Naive thymus-derived CD4-positive, alpha-beta T cell (primary cell): ENCODE measurements at regions not wholly inside any gene's neighbourhood (a gene's known extent, or its start where the extent isn't known, plus 50 kb on each side); places are given as distances from the start of the nearest gene placed in this dataset.

Source experiments
- ATAC-seq: fragments of 150-1000 bp; cut with Tn5 transposase; 2 replicates; pipeline ENCODE4 v1.10.0; 2021; ENCODE audit warnings: mild to moderate bottlenecking, moderate library complexity
- CTCF ChIA-PET: fragments of 350-600 bp; sonication (Branson Sonifier 250); formaldehyde crosslinking; loops from one replicate; lab custom pipeline; 2021; ENCODE audit warnings: antibody characterized with exemption; lab: Charles Lee
- POLR2A ChIA-PET: fragments of 350-600 bp; sonication (Branson Sonifier 250); formaldehyde crosslinking; loops from one replicate; lab custom pipeline; 2021; ENCODE audit warnings: antibody characterized with exemption, inconsistent platforms; lab: Charles Lee
- DNase-seq, 9 donors: peaks; one replicate each; pipeline versions ENCODE4 v3.0.0 to v3.0.0-alpha.2; 2020 to 2022; ENCODE audit warnings: mixed read lengths in 1 of 9
- H3K27ac ChIP-seq: one replicate; pipeline ENCODE4 v1.7.0; 2013; ENCODE audit warnings: mild to moderate bottlenecking, low read depth, low read length, moderate library complexity
- H3K27me3 ChIP-seq, 2 donors: one replicate each; pipeline ENCODE4 v1.7.0; 2013; ENCODE audit warnings: low read length in 2 of 2, mild to moderate bottlenecking in 2 of 2, moderate library complexity in 2 of 2; ENCODE audit not compliant: control insufficient read depth in 2 of 2, insufficient read depth in 2 of 2
- H3K36me3 ChIP-seq, 3 experiments: 1 replicate in 2 of 3; 2 replicates in 1 of 3; pipeline ENCODE4 v1.7.0; 2013; ENCODE audit warnings: low read length in 3 of 3, mild to moderate bottlenecking in 3 of 3, moderate library complexity in 1 of 3; ENCODE audit not compliant: insufficient read depth in 3 of 3, control insufficient read depth in 2 of 3
- H3K4me1 ChIP-seq, 2 donors: one replicate each; pipeline ENCODE4 v1.7.0; 2013; ENCODE audit warnings: low read length in 2 of 2, mild to moderate bottlenecking in 2 of 2, moderate library complexity in 1 of 2; ENCODE audit not compliant: control insufficient read depth in 2 of 2, insufficient read depth in 2 of 2
- H3K4me3 ChIP-seq: 2 replicates; pipeline ENCODE4 v1.7.0; 2013; ENCODE audit warnings: mild to moderate bottlenecking, low read length
- H3K9me3 ChIP-seq, 3 experiments: 1 replicate in 2 of 3; 2 replicates in 1 of 3; pipeline ENCODE4 v1.7.0; 2013; ENCODE audit warnings: low read length in 3 of 3; ENCODE audit not compliant: control insufficient read depth in 2 of 3
- H3K27ac Mint-ChIP-seq, 9 donors: one replicate each; pipeline ENCODE4 v1.8.0; 2020 to 2022; ENCODE audit warnings: mixed read lengths in 9 of 9, mild to moderate bottlenecking in 8 of 9, moderate library complexity in 5 of 9, inconsistent platforms in 2 of 9
- H3K27me3 Mint-ChIP-seq, 5 donors: one replicate each; pipeline ENCODE4 v1.8.0; 2021 to 2022; ENCODE audit warnings: mixed read lengths in 5 of 5, mild to moderate bottlenecking in 1 of 5
- H3K36me3 Mint-ChIP-seq, 5 donors: one replicate each; pipeline ENCODE4 v1.8.0; 2020 to 2022; ENCODE audit warnings: mixed read lengths in 5 of 5, mild to moderate bottlenecking in 3 of 5, inconsistent platforms in 1 of 5
- H3K4me1 Mint-ChIP-seq, 7 donors: one replicate each; pipeline ENCODE4 v1.8.0; 2020 to 2022; ENCODE audit warnings: mixed read lengths in 7 of 7, mild to moderate bottlenecking in 3 of 7, inconsistent platforms in 1 of 7
- H3K4me3 Mint-ChIP-seq, 10 donors: one replicate each; pipeline ENCODE4 v1.8.0; 2020 to 2022; ENCODE audit warnings: mild to moderate bottlenecking in 10 of 10, mixed read lengths in 10 of 10, moderate library complexity in 6 of 10, inconsistent platforms in 2 of 10
- H3K9me3 Mint-ChIP-seq, 11 donors: one replicate each; pipeline ENCODE4 v1.8.0; 2020 to 2022; ENCODE audit warnings: mixed read lengths in 11 of 11, mild to moderate bottlenecking in 4 of 11, inconsistent platforms in 1 of 11, moderate library complexity in 1 of 11
- intact Hi-C, 2 donors: fragments of 100-400 bp; cut with micrococcal nuclease; formaldehyde crosslinking; loops; one replicate each; pipeline ENCODE4 v1.15.1; 2023

GRCh38 chr5:152568016-152568415 is 162.9 kb upstream of the NMUR2 start:
- intact Hi-C loops, result no loop called here
- H3K4me3 ChIP-seq, result no peak overlapping the region
- H3K4me3 Mint-ChIP-seq, result no peak overlapping the region

GRCh38 chr5:152572812-152573211 is 167.7 kb upstream of the NMUR2 start:
- no peak overlapping the region for H3K27ac Mint-ChIP-seq
- H3K27ac ChIP-seq, result no peak overlapping the region
- H3K27me3 Mint-ChIP-seq, result peaks cover 0 to 4% (median 0%) of the 10 kb centered on the region in 5 donors
- H3K27me3 ChIP-seq, result no peaks in the 10 kb centered on the region
- DNase-seq (no peak), ATAC-seq (no peak)
- H3K36me3 Mint-ChIP-seq, result no peaks in the 10 kb centered on the region
- no peak overlapping the region for H3K4me3 ChIP-seq
- intact Hi-C loops, result no loop called here
- H3K9me3 Mint-ChIP-seq, result peaks cover 0 to 11% (median 3%) of the 10 kb centered on the region in 11 donors
- no peaks in the 10 kb centered on the region for H3K4me1 Mint-ChIP-seq
- ChIA-PET CTCF (no interaction called here), POLR2A (no interaction called here)
- H3K9me3 ChIP-seq, result no peaks in the 10 kb centered on the region
- H3K4me3 Mint-ChIP-seq, result no peak overlapping the region
- no peaks in the 10 kb centered on the region for H3K4me1 ChIP-seq
- no peaks in the 10 kb centered on the region for H3K36me3 ChIP-seq

More at GRCh38 chr5:152568016-152568415, 162.9 kb upstream of the NMUR2 start:
- Histone ChIP-seq H3K27me3 (no peaks in the 10 kb centered on the region), H3K9me3 (no peaks in the 10 kb centered on the region), H3K27ac (no peak overlapping the region), H3K4me1 (no peaks in the 10 kb centered on the region), H3K36me3 (no peaks in the 10 kb centered on the region)
- H3K27ac Mint-ChIP-seq, result no peak overlapping the region
- no peaks in the 10 kb centered on the region for H3K4me1 Mint-ChIP-seq
- ChIA-PET POLR2A (no interaction called here), CTCF (no interaction called here)
- DNase-seq (no peak), ATAC-seq (no peak)
- H3K9me3 Mint-ChIP-seq, result peaks cover 0 to 7% (median 0%) of the 10 kb centered on the region in 11 donors
- H3K27me3 Mint-ChIP-seq, result peaks cover 0 to 12% (median 0%) of the 10 kb centered on the region in 5 donors
- no peaks in the 10 kb centered on the region for H3K36me3 Mint-ChIP-seq

- Histone ChIP-seq H3K27me3 (no peaks in the 10 kb centered on the region), H3K9me3 (no peaks in the 10 kb centered on the region), H3K27ac (no peak overlapping the region), H3K4me3 (no peak overlapping the region), H3K36me3 (no peaks in the 10 kb centered on the region), H3K4me1 (no peaks in the 10 kb centered on the region)
- POLR2A ChIA-PET, result no interaction called here
- intact Hi-C loops, result no loop called here
- Mint-ChIP-seq H3K4me3 (no peak overlapping the region), H3K9me3 (peaks cover 3 to 37% (median 15%) of the 10 kb centered on the region in 11 donors), H3K36me3 (no peaks in the 10 kb centered on the region), H3K27me3 (peaks cover 0 to 28% (median 16%) of the 10 kb centered on the region in 5 donors), H3K4me1 (no peaks in the 10 kb centered on the region), H3K27ac (no peak overlapping the region)
- DNase-seq (no peak), ATAC-seq (no peak)
- CTCF ChIA-PET, result no interaction called here
Observed at GRCh38 chr5:152584103-152584502, 179.0 kb upstream of the NMUR2 start.

- no peak overlapping the region for H3K4me3 ChIP-seq
- ChIA-PET CTCF (no interaction called here), POLR2A (no interaction called here)
- no peak overlapping the region for H3K27ac ChIP-seq
- H3K4me1 ChIP-seq, result no peaks in the 10 kb centered on the region
- H3K27ac Mint-ChIP-seq, result no peak overlapping the region
- no peaks in the 10 kb centered on the region for H3K9me3 ChIP-seq
- H3K4me1 Mint-ChIP-seq, result no peaks in the 10 kb centered on the region
- H3K36me3 Mint-ChIP-seq, result no peaks in the 10 kb centered on the region
- ATAC-seq (no peak), DNase-seq (no peak)
- peaks cover 0 to 8% (median 2%) of the 10 kb centered on the region in 5 donors for H3K27me3 Mint-ChIP-seq
- H3K4me3 Mint-ChIP-seq, result no peak overlapping the region
- H3K9me3 Mint-ChIP-seq, result peaks cover 0 to 16% (median 11%) of the 10 kb centered on the region in 11 donors
- no peaks in the 10 kb centered on the region for H3K36me3 ChIP-seq
- intact Hi-C loops, result no loop called here
- H3K27me3 ChIP-seq, result no peaks in the 10 kb centered on the region
Observed at GRCh38 chr5:152592416-152592815, 187.3 kb upstream of the NMUR2 start.

GRCh38 chr5:152593388-152593787 is 188.3 kb upstream of the NMUR2 start:
- Histone ChIP-seq H3K4me3 (no peak overlapping the region), H3K36me3 (no peaks in the 10 kb centered on the region), H3K27me3 (no peaks in the 10 kb centered on the region), H3K27ac (no peak overlapping the region), H3K4me1 (no peaks in the 10 kb centered on the region), H3K9me3 (no peaks in the 10 kb centered on the region)
- intact Hi-C loops, result no loop called here
- peaks cover 0 to 8% (median 4%) of the 10 kb centered on the region in 5 donors for H3K27me3 Mint-ChIP-seq
- H3K27ac Mint-ChIP-seq, result no peak overlapping the region
- POLR2A ChIA-PET, result no interaction called here
- DNase-seq (no peak), ATAC-seq (no peak)
- H3K9me3 Mint-ChIP-seq, result peaks cover 0 to 12% (median 8%) of the 10 kb centered on the region in 11 donors
- no peaks in the 10 kb centered on the region for H3K4me1 Mint-ChIP-seq
- H3K4me3 Mint-ChIP-seq, result no peak overlapping the region
- no peaks in the 10 kb centered on the region for H3K36me3 Mint-ChIP-seq
- CTCF ChIA-PET, result no interaction called here

GRCh38 chr5:152595405-152595804 is 190.3 kb upstream of the NMUR2 start:
- H3K27me3 ChIP-seq, result no peaks in the 10 kb centered on the region
- H3K4me1 Mint-ChIP-seq, result no peaks in the 10 kb centered on the region
- H3K9me3 ChIP-seq, result no peaks in the 10 kb centered on the region
- no peak for DNase-seq
- H3K4me3 ChIP-seq, result no peak overlapping the region
- no peaks in the 10 kb centered on the region for H3K4me1 ChIP-seq
- H3K9me3 Mint-ChIP-seq, result peaks cover 0 to 13% (median 5%) of the 10 kb centered on the region in 11 donors
- intact Hi-C loops, result no loop called here
- CTCF ChIA-PET, result no interaction called here
- H3K27ac ChIP-seq, result no peak overlapping the region
- H3K36me3 Mint-ChIP-seq, result no peaks in the 10 kb centered on the region
- no peak overlapping the region for H3K27ac Mint-ChIP-seq
- H3K4me3 Mint-ChIP-seq, result no peak overlapping the region
- ATAC-seq, result no peak
- POLR2A ChIA-PET, result no interaction called here
- peaks cover 0 to 8% (median 0%) of the 10 kb centered on the region in 5 donors for H3K27me3 Mint-ChIP-seq
- no peaks in the 10 kb centered on the region for H3K36me3 ChIP-seq

- H3K27me3 Mint-ChIP-seq, result peaks cover 0 to 8% (median 0%) of the 10 kb centered on the region in 5 donors
- Histone ChIP-seq H3K9me3 (no peaks in the 10 kb centered on the region), H3K4me1 (no peaks in the 10 kb centered on the region), H3K27me3 (no peaks in the 10 kb centered on the region), H3K36me3 (no peaks in the 10 kb centered on the region), H3K4me3 (no peak overlapping the region), H3K27ac (no peak overlapping the region)
- no peaks in the 10 kb centered on the region for H3K4me1 Mint-ChIP-seq
- POLR2A ChIA-PET, result no interaction called here
- no peak for ATAC-seq
- intact Hi-C loops, result no loop called here
- H3K9me3 Mint-ChIP-seq, result peaks cover 0 to 19% (median 0%) of the 10 kb centered on the region in 11 donors
- no peaks in the 10 kb centered on the region for H3K36me3 Mint-ChIP-seq
- CTCF ChIA-PET, result no interaction called here
- DNase-seq, result no peak
- H3K27ac Mint-ChIP-seq, result no peak overlapping the region
- H3K4me3 Mint-ChIP-seq, result no peak overlapping the region
Observed at GRCh38 chr5:152599096-152599495, 194.0 kb upstream of the NMUR2 start.
